HG03066 (cell line): ENCODE measurements at regions not wholly inside any gene's neighbourhood (a gene's known extent, or its start where the extent isn't known, plus 50 kb on each side); places are given as distances from the start of the nearest gene placed in this dataset.

ENCODE experiments used
- ATAC-seq: cut with Tn5 transposase; IDR thresholded peaks from one replicate; pipeline ENCODE4 v1.9.1; 2021; ENCODE audit warnings: low read depth; ENCODE audit not compliant: unreplicated experiment

DNA sequence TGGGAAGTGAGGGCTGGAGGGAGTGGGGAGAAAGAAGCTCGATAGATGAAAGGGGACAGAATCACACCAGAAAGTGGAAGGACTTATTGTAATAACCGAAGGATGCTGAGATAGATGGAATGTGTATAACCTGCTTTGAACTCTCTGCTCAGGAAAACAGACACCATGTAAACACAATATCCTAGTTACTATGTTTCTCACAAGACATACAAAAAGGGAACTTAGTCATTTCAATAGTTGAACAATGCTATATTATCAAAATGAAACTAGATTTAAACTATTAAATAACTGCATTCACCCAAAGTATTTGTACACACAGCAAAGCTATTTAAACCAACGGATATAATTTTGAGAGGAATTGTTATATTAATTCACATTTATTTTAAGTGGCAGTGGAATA lies 108.3 kb upstream of the GADL1 start:
- ATAC-seq: no peak

DNA sequence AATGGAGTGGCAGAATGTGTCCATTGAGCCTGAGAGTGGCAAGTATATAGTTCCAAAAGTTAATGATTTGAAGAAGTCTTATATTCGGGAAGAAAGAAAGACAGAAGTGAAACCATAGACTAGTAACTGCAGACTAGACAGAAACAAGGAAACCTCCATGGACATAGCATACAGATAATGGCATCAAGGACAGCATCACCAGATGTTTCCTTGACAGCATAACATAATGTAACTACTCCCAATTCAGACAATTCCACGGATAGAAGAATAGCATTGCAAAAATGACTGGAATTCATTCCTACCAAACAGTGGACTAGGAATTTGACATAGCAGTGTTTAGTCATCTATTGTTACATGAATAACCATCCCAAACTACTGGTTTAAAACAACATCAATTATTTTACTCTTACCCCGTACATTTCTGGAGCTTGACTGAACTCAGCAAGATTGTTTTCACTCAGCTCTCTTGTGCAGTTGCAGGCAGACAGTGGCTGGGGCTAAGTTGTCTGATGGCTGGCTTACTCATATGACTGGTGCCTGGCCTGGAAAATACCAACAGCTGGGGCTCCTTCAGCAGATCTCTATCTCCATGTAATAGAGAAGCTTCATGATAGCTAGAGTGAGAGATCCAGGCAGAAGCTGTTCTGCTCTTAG lies 109.7 kb upstream of the GADL1 start:
- ATAC-seq: peak; percentile 78

DNA sequence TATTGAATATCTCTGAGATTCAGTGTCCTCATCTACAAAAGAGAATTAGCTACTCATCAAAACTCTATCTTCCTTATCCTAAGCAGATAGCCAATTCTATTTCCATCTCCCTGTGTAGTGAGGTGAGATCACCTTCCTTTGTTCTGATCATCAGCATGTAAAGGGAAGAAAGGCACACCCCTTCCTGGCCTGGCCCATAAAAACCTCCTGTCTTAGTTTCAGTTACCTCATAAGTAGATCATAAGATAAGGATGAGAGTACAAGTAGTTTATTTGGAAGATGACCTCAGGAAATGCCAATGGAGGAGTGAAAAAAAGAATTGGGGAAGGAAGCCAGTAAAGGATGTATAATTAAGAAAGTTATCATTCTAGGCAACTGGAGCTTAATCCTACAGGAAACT lies 114.5 kb upstream of the GADL1 start:
- ATAC-seq: no peak

DNA sequence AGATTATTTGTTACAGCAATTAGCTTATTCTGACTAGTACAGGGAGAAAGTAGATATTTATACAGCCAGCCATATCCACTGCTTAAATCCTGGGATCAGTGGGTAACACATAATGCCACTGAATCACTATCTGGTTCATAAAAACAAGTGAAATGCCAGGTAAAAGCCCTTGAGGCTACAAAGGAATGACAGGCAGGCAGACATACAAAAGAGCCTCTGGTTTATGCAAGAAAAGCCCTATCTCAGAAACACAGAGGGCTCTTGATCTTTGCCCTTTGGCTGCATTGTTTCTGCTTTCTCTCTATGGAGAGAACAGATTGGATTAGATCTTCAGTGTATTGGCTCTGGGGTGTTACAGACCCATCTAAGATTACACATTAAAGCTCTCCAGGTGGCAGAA lies 115.4 kb upstream of the GADL1 start:
- ATAC-seq: no peak

DNA sequence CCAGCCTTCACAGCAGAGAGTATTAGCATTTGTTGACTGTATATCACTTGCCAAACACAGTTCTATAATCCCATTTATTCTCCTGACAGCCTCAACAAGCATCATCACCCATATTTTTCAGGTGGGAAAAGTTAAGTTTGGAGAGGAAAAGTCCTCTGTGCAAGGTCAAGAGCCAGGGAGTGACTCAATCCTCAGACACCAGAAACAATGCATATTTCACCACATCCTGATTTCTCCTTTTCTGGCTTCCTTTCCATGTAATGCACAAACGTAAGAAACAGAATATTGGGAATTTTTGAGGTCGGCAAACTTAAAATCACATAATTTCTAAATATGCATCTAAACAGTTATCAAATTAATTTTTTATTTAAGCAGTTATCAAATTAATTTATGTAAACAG lies 116.0 kb upstream of the GADL1 start:
- ATAC-seq: no peak

DNA sequence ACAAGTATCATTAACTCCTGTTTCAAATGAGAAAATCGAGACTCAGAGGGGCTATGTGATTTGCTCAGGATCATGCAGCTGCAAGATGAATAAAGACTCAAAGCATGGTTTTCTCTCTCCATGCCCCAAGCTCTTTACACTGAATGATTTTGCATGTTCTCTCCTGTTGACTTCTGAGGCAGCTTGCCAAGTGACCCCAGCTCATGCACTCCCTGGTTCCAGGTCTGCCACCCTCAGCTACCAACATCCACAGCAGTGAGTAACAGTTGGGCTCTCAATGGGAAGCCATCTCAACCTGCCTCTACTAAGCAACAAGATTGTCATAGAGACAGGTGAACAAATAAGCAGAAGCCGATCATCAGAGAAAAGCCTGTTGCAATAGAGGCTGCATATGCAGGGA lies 116.9 kb upstream of the GADL1 start:
- no peak for ATAC-seq

DNA sequence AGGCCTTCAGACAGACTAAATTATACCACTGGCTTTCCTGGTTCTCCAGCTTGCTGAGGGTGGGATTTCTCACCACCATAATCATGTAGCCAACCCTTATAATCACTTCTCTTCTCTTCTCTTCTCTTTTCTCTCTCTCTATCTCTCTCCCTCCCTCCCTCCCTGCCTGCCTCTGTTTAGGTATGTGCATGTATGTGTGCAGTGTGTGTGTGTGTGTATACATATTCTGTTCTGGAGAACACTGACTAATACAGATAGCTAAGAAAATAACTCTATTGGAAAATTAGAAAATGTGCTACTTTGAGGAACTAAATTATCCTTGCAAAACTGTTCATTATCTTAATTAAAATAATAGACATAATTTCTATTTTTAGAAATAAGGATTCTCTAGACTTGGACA lies 118.6 kb upstream of the GADL1 start:
- no peak for ATAC-seq

DNA sequence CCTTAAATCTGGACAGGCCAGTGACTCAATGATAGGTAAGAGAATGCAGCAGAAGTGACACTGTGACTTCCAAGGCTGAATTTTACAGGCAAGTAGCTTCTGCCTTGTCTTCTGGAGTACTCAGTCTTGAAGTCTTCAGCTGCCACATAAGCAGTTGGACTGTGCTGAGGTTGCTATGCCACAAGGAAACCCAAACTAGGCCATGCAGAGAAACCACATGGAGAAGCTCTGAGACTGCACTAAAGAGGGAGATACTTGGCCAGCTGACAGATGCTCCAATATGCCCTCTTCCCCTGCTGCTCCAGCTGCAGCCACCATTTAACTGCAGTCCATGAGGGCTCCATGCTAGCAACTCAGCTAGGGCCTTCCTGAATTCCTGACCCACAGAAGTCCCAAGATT lies 119.4 kb upstream of the GADL1 start:
- no peak for ATAC-seq

DNA sequence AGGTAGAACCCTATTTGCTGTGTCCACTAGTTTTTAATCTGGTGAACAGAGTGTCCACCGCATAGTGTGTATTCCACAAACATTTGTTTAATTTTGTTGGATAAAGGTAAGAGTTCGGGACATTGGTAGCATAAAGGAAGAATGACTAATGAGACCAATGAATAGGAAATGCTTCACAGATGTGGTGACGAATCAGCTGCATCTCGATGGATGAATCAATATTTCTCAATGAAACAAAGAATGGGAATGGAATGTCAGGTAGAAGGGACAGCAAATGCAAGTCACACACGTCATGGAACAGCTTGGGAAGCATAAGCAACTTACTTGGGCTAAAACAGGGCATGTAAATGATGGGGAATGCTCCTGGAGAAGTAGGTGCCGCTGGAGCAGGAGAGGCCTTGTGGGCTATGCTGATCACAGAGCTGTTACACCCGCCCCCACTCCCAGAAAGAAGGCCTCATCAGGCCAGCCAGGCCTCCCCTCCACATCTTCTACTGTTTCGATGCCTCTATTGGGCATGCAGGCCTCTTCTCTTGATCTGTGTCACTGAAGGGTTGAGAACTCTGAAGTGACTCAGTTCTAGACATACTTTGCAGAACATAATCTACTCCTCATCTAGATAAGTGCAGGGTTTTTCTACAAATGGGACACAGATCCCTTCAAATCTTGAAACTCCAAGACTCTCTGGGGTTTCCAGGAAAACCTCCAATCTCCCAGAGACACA lies 120.0 kb upstream of the GADL1 start:
- no peak for ATAC-seq

DNA sequence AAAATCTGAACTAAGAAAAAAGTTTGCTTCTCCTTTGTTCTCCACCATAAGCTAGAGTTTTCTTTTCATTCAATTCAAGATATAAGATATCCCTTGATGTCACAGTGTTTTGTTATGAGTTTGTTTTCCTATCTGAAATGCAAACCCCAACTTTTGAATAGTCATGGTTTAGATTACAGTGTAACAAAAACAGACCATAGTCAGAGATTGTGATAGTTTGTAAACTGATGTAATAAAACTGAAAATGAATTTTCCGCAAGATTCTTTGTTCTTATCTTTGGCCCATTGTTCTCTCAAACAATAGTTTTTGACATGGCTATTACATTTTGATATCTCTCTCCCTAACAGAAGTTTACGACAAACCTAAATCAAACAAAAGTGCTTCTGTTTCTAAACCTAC lies 121.7 kb upstream of the GADL1 start:
- ATAC-seq: no peak

DNA sequence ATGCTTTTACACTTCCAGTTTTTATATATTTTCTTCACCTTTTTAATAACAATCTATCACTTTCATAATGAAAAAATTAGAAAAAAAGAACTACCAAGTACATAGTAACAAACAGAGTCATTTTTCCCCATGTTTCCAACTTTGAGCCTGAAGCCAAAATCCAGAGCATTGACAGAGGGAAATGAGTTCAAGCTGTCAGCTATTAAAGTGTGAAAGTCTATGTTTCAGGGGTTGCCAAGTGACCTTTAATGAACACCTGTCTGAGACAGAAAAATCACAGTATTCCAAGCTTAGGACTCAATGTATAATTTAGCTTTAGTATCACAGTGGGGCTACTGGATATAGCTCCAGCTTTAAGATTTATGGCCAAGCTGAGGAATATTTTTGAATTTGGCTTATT lies 128.3 kb upstream of the GADL1 start:
- ATAC-seq: no peak

DNA sequence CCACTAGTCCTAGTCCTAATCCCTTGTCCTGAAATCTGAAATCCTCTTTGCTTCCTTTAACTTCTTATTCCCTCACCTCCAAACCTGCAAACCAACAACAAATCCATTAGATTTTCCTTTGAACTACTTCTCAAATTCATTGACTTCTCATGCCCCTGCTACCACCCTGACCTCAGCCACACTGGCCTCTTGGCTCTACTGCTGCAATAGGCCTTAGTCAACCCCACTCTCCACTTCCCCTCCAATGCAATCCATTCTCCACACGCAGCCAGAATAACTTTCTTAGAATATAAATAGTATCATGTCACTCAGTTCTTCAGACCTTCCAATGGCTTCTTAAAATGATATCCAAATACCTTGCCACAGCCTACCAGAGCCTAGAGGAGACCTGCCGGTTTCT lies 131.1 kb upstream of the GADL1 start:
- ATAC-seq: no peak

DNA sequence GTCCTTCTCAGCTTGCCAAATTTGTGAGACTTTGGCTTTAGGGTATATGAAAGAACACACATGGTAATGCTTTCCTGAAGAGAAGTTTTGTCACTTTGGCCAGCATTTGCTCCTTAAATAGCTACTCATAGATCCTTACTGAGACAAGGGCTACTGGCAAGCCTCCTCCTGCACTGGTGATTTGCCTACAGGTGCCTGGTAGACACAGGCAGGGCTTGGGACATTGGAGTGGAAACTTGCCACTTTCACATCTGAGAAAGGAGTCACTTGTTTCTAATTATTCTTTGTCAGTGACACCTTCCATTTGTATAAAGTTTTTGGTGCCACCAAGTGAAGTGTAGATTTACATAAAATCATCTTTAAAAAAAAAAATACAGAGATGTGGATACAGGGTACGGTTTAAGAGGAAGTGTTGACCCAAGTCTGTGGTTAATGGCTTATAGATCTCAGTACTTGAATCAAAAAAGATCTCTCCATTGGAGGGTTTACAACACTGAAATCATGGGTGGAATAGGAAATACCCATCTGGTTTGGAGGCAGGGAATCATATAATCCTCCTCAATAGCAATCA lies 132.8 kb upstream of the GADL1 start:
- no peak for ATAC-seq

DNA sequence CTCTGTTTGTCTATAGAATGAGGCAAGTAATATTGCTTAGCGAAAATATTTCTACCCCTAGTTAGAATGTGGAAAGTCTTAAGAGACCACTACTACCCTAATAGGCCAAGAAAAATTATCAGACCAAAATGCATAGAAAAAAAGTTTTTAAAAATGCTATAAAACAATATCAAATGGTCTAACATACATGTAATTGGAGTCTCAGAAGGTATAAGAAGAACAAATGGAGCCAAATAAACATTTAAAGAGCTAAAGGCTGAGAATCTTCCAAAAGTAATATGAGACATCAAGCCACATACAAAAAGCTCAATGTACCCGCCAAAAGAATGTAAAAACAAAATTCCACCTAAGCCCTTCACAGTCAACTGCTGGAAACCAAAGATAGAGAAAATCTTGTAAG lies 133.5 kb upstream of the GADL1 start:
- ATAC-seq: no peak

DNA sequence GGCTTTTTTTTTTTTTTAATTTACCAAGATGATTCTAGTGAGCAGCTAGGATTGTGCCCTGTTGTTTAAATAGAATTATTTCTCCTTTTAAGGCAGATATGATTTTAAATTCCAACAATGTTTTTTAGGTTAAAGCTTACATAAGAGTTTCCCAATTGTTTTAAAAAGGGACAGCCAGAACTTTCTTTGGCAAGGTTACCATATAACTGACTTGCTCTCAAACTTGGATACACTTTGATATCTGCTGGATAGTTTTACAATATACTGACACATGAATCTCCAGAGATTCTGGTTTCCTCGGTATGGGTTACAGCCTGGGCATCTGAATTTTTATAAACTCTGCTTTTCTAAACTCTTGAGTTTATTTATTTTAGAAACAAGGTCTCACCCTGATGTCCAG lies 134.3 kb upstream of the GADL1 start:
- no peak for ATAC-seq

DNA sequence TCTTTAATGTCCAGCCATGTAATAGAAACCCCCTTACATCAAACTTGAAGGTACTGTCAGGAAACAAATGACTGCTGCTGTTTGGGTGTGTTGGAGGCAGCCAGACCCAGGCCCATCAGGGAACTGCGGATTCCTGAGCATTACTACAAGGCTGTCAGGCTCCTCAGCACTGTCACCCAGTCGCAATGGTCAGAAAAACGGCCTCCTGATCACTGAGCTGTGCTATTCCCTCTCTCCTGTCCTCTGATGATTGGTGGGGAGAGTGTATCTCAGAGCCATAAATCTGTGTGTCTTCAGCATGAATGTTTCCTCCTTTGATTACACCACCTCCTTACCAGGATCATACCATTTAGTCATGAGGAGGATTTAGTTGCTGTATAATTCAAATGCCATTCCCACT lies 135.2 kb upstream of the GADL1 start:
- ATAC-seq: no peak

DNA sequence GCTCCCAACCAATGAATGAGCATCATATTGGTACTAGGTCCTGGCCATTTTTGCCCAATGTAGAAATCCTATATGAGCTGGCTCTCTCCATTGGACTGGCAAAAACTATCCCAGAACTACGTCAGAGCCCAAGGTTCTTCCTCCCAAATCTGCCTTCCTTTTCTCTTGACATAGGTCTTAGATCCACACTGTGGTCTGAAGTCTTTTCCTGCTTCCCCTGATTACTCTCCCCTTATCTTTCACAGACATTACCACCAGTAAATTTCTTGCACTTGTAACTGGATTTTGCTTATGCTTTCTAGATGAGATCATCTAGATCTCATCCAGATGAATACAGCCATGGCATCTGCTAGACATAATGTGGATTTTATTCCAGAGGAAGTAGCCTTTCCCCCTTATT lies 141.2 kb upstream of the GADL1 start:
- ATAC-seq: no peak

DNA sequence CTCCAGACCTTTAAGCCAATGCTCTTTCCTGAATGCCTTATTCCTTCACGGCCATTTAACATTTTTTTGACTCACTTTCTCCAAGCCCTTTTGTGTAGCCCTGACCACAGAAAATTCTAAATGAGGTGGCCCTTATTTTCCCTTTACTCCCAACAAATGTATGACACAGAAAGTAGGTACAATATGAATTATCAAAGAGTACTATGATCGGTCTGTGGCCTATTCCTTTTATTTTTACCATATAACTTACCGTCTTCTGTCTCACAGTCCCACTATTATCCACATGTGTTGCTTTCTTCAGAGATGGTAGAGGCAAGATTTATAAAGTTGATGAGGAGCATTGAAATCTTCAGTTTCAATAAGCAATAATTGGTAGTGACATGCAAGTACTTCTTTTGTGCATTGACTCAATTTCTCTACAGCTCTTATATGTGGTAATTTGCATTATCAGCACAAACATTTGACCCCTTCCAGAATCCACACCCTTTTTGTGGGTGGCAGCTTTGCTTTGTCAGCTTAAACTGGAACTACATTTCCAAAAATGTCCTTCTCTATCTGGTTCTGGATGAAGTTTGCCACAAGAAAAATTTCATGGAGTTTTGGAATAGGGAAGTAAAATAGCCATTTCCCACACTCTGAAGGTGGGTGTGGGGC lies 143.8 kb upstream of the GADL1 start:
- ATAC-seq: no peak

DNA sequence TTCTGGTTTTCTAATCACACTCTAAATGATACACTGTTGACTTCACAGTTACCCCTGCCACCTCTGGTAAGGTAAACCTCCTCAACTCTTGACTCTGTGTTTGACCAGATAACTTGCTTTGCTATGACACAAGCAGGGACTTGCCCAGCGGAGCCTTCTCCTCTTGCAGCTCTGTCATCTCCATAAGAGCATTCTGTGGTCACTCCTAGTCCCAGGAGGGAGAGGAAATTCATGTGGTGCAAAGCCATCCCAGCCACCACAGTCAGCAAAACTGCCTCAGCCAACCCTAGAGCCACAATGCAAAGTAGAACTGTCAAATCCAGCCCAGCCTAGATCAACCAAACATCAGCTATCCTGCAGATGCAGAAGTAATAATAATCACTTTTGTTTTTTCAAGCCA lies 144.7 kb upstream of the GADL1 start:
- ATAC-seq: no peak

DNA sequence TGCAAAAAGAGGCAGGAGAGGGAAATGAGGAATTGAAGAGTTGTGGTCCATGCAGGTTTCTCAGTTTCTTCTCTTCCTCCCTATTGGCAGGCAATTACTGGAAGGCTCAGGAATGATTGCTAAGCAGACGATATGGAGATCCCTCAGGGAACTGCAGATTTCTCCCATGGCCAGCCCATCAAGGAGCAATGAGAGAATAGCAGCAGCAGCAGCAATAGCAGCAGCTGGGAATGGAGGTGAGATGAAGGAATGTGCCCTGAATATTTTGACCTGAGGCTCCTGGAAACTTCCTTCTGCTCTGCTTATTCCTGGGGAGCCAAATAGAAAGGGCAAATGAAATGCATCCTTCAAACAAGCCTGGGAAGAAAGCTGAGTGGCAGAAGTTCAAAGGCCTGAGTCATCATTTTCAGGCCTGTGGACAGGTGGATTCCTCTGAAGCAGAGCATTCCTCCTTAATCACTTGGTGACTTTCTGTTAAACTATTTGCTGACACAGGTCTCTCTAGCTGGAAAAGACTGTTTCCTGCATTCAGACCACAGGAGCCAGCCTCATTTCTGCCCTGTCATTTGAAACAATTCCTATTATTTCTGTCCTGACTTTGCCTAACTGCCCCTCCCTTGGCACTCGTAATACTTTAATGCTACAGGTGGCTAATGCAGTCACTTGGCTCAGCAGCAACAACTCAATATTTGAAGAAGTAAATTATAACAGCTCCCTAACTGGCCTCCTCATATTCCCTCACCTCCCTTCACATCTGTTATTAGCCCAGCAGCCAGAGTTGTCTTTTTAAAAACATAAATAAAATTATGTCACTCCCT lies 146.9 kb upstream of the GADL1 start:
- ATAC-seq: no peak
